GM23338 (cell line): ENCODE measurements at regions not wholly inside any gene's neighbourhood (a gene's known extent, or its start where the extent isn't known, plus 50 kb on each side); places are given as distances from the start of the nearest gene placed in this dataset.

ENCODE experiments used
- ATAC-seq: fragments of 200-7000 bp; cut with Tn5 transposase; 3 replicates; pipeline ENCODE4 v1.9.1; 2020
- DNase-seq: peaks from one replicate; pipeline ENCODE4 v3.0.0-alpha.2; 2015; ENCODE audit warnings: low spot score
- H2AFZ ChIP-seq: fragments of 200-600 bp; sonication (generic); 2 replicates; pipeline ENCODE4 v1.8.0; 2016; ENCODE audit warnings: antibody characterized with exemption, mild to moderate bottlenecking, moderate library complexity
- H3F3A ChIP-seq: fragments of 200-600 bp; sonication (generic); replicated peaks from 2 replicates; pipeline ENCODE4 v1.8.0; 2017; ENCODE audit warnings: antibody characterized with exemption, mixed run types, low read depth
- H3K27ac ChIP-seq: fragments of 200-600 bp; sonication (generic); 2 replicates; pipeline ENCODE4 v1.6.1; 2016; ENCODE audit warnings: low read depth
- H3K27me3 ChIP-seq: fragments of 200-600 bp; sonication (generic); 2 replicates; pipeline ENCODE4 v1.8.0; 2016; ENCODE audit warnings: mild to moderate bottlenecking, mixed run types, moderate library complexity; ENCODE audit not compliant: insufficient read depth
- H3K36me3 ChIP-seq: fragments of 200-600 bp; sonication (generic); 2 replicates; pipeline ENCODE4 v1.8.0; 2016; ENCODE audit warnings: mild to moderate bottlenecking; ENCODE audit not compliant: insufficient read depth
- H3K4me1 ChIP-seq: fragments of 200-600 bp; sonication (generic); 2 replicates; pipeline ENCODE4 v1.8.0; 2016; ENCODE audit warnings: mild to moderate bottlenecking, moderate library complexity; ENCODE audit not compliant: insufficient read depth
- H3K4me2 ChIP-seq: fragments of 200-600 bp; sonication (generic); 2 replicates; pipeline ENCODE4 v1.7.1; 2017; ENCODE audit warnings: mixed run types
- H3K4me3 ChIP-seq: fragments of 200-600 bp; sonication (generic); 2 replicates; pipeline ENCODE4 v1.6.1; 2016; ENCODE audit warnings: mixed run types
- H3K79me2 ChIP-seq: fragments of 200-600 bp; sonication (generic); replicated peaks from 2 replicates; pipeline ENCODE4 v1.8.0; 2017; ENCODE audit warnings: mild to moderate bottlenecking; ENCODE audit not compliant: insufficient read depth
- H3K9me2 ChIP-seq: fragments of 200-600 bp; sonication (generic); 2 replicates; pipeline ENCODE4 v1.8.0; 2017; ENCODE audit not compliant: insufficient read depth
- H4K20me1 ChIP-seq: fragments of 200-600 bp; sonication (generic); replicated peaks from 2 replicates; pipeline ENCODE4 v1.8.0; 2017; ENCODE audit warnings: mild to moderate bottlenecking; ENCODE audit not compliant: insufficient read depth
- H3K27ac Mint-ChIP-seq: 2 replicates; pipeline ENCODE4 v1.8.0; 2020; ENCODE audit warnings: inconsistent platforms, mild to moderate bottlenecking, moderate library complexity, mixed read lengths
- H3K27me3 Mint-ChIP-seq: 3 replicates; pipeline ENCODE4 v1.8.0; 2022; ENCODE audit warnings: low read depth, mild to moderate bottlenecking, moderate library complexity, mixed read lengths, inconsistent platforms; ENCODE audit not compliant: insufficient read depth, poor library complexity
- H3K36me3 Mint-ChIP-seq: 3 replicates; pipeline ENCODE4 v1.8.0; 2021; ENCODE audit warnings: low read depth, mild to moderate bottlenecking, inconsistent platforms, moderate library complexity, mixed read lengths
- H3K4me1 Mint-ChIP-seq: 3 replicates; pipeline ENCODE4 v1.8.0; 2020; ENCODE audit warnings: mild to moderate bottlenecking, inconsistent platforms, mixed read lengths
- H3K4me3 Mint-ChIP-seq: 3 replicates; pipeline ENCODE4 v1.8.0; 2021; ENCODE audit warnings: moderate library complexity, mild to moderate bottlenecking, inconsistent platforms, mixed read lengths
- H3K9me3 Mint-ChIP-seq: 3 replicates; pipeline ENCODE4 v1.8.0; 2020; ENCODE audit warnings: moderate library complexity, mild to moderate bottlenecking, inconsistent platforms, mixed read lengths
- CREB1 ChIP-seq: fragments of 250-450 bp; sonication (Bioruptor Pico); IDR thresholded peaks from 2 replicates; pipeline ENCODE4 v1.5.0; 2020; ENCODE audit warnings: low read depth, mild to moderate bottlenecking, moderate library complexity
- CTCF ChIP-seq, 2 experiments: fragments of 200-600 bp in 1 of 2; sonication (generic) in 1 of 2; conservative IDR thresholded peaks; 2 replicates each; pipeline versions ENCODE4 v1.5.1 to v1.6.1; 2016 to 2017; ENCODE audit warnings: antibody characterized with exemption in 2 of 2, low read depth in 2 of 2, mild to moderate bottlenecking in 2 of 2, moderate library complexity in 1 of 2
- ETS1 ChIP-seq: IDR thresholded peaks from 2 replicates; pipeline ENCODE4 v1.6.1; 2016; ENCODE audit warnings: antibody characterized with exemption
- JUNB ChIP-seq: IDR thresholded peaks from one replicate; pipeline ENCODE4 v1.6.1; 2016; ENCODE audit warnings: antibody characterized with exemption; ENCODE audit not compliant: unreplicated experiment
- NANOG ChIP-seq: IDR thresholded peaks from 2 replicates; pipeline ENCODE4 v1.6.1; 2016; ENCODE audit warnings: antibody characterized with exemption, borderline replicate concordance
- POLR2AphosphoS5 ChIP-seq: IDR thresholded peaks from 2 replicates; pipeline ENCODE4 v1.6.1; 2016; ENCODE audit warnings: antibody characterized with exemption, low read depth
- STAT1 ChIP-seq: IDR thresholded peaks from one replicate; pipeline ENCODE4 v1.6.1; 2016; ENCODE audit warnings: antibody characterized with exemption; ENCODE audit not compliant: unreplicated experiment
- ZNF331 ChIP-seq: fragments of 250-450 bp; sonication (Bioruptor Pico); IDR thresholded peaks from 2 replicates; pipeline ENCODE4 v1.5.0; 2020; ENCODE audit warnings: low read depth, mild to moderate bottlenecking, moderate library complexity
- ZNF462 ChIP-seq: fragments of 250-450 bp; sonication (Bioruptor Pico); IDR thresholded peaks from 2 replicates; pipeline ENCODE4 v1.5.0; 2020; ENCODE audit warnings: mild to moderate bottlenecking, moderate library complexity

GRCh38 chr7:35480806-35481205, 214.1 kb downstream of the HERPUD2 start:
- Histone ChIP-seq H3K9me2 (no peaks in the 10 kb centered on the region), H3K4me2 (no peak overlapping the region), H3K27me3 (no peaks in the 10 kb centered on the region), H3K27ac (no peak overlapping the region), H3K79me2 (no peaks in the 10 kb centered on the region), H3F3A (no peaks in the 10 kb centered on the region), H3K4me3 (no peak overlapping the region), H4K20me1 (no peaks in the 10 kb centered on the region), H2AFZ (no peak overlapping the region), H3K4me1 (no peaks in the 10 kb centered on the region), H3K36me3 (no peaks in the 10 kb centered on the region)
- Mint-ChIP-seq H3K27me3 (peaks cover 5% of the 10 kb centered on the region), H3K4me3 (no peak overlapping the region), H3K36me3 (no peaks in the 10 kb centered on the region), H3K9me3 (no peaks in the 10 kb centered on the region; the same call in 2 of the 3 replicates), H3K27ac (no peak overlapping the region), H3K4me1 (peaks cover 4% of the 10 kb centered on the region; the same call in 2 of the 3 replicates)
- DNase-seq (no peak), ATAC-seq (no peak)
- TF ChIP-seq ZNF331 (CRISPR knock-in tag) = no peak
- TF ChIP-seq JUNB = no peak
- no peak for TF ChIP-seq POLR2AphosphoS5
- TF ChIP-seq ETS1 = no peak
- no peak for TF ChIP-seq CTCF (conservative IDR thresholded peaks at IDR 0.05; ENCODE audit: low read depth in 2 of 2)
- TF ChIP-seq NANOG = no peak
- no peak for TF ChIP-seq CREB1 (CRISPR knock-in tag)
- no peak for TF ChIP-seq ZNF462
- no peak for TF ChIP-seq STAT1
